NCI-H2171 treated with DMSO at 0.1 percent for 48 hours (cell line): ENCODE measurements at regions not wholly inside any gene's neighbourhood (a gene's known extent, or its start where the extent isn't known, plus 50 kb on each side); places are given as distances from the start of the nearest gene placed in this dataset.

ENCODE experiments used
- DNase-seq: peaks from one replicate; lab custom pipeline; 2025; lab: John Stamatoyannopoulos, UW

GRCh38 chr2:200054681-200055468 is 99.5 kb downstream of the MAIP1 start:
- no peak for DNase-seq

DNA sequence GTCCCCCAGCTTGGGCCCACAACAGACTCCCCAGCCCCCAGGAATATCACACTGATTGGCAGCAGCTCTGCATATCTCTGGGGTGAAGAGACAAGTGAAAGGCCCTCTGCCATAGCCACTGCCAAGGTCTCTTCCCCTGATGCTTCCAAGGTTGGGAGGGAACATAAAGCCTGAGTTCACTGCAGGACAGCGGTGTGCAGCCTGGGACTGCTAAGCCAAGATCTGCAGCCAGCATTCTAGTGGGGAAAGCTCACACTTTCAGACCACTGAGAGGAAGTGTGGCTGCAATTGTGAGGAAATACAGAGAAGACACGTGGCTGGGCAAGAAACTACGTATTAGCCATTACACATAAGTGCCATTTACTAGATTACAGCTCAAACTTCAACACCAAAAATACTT is 100.7 kb downstream of the MAIP1 start:
- DNase-seq: no peak

- no peak for DNase-seq
These were observed 107.8 kb downstream of the MAIP1 start for GRCh38 chr2:200063155-200063554.

DNA sequence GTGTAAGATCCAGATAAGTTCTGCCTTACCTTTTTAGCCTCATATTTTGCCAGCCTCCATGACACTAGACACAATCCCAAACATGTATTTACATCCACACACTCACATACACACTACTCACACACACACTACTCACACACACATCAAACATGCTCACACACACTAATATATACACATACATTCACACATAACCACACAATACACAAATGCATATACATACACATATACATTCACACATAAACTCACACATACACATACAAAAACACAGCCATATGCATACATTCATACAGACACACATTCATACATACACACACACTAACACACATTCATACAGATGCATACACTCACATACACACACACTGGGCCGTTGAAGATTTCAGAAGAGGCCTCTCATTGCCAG is 109.5 kb downstream of the MAIP1 start:
- no peak for DNase-seq

DNA sequence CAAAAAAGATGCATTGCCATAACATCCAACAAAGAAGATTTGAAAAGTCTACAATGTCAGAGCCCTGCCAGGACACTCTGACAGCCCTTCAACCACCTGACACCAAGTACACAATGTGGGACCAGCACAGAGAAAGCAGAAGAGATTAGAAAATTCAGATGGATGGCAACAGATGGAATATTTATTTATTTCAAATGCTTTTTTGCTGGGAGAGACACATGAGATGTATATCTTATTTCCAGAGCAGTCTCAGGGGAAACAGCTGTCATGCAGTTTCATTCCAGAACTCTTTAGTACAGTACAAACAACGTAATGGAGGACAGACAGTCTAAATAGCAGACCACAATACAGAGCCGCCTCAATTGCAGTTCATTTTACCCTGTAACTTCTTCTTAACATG is 110.1 kb downstream of the MAIP1 start:
- DNase-seq: peak; percentile 76

- no peak for DNase-seq
These were observed 111.0 kb downstream of the MAIP1 start for GRCh38 chr2:200066417-200066816.

- no peak for DNase-seq
These were observed 113.3 kb downstream of the MAIP1 start for GRCh38 chr2:200068642-200069041.

- DNase-seq: peak; percentile 39
These were observed 121.8 kb downstream of the MAIP1 start for GRCh38 chr2:200077210-200077650.

- peak; percentile 37 for DNase-seq
These were observed 122.5 kb downstream of the MAIP1 start for GRCh38 chr2:200077838-200078237.

GRCh38 chr2:200079356-200079755 is 124.0 kb downstream of the MAIP1 start:
- no peak for DNase-seq

- DNase-seq: peak; percentile 32
These were observed 125.9 kb downstream of the MAIP1 start for GRCh38 chr2:200081236-200081635.

DNA sequence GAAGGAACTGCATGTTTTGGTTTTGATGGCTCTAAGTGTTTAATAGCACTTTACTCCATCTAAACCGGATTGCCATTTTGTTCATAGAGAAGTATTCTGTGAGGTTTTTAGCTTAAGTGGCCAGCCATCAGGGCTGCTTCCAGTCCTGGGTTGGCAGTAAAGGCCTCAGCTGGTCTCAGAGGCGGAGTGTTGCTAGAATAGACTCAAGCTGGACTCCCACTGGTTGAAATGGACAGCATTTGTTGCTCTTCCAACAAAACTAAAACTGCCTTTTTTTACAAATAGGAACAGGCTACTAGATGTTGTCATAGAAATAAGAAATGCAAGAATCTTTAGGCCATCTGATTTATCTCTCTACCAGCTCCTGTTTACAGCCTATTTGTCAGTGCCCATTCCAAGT is 126.4 kb downstream of the MAIP1 start:
- DNase-seq: no peak

DNA sequence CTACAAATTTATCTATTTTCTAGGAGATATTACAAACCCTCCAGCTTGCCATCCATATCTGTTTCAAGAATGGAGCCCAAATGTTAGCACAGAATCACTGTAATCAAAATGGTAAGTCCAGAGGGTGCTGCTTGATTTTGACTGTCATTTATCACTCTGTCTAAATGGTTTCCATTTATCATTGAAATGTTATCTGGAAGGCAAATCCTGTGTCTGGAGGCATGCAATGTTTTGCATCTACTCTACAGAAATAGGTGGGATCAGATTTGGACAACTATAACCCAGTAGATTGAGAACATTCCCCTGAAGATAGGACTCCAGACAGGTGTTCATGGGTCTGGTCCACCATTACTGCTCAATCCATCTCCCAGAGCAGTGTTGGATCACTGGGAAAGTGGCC is 128.7 kb downstream of the MAIP1 start:
- DNase-seq: no peak

- peak; percentile 96 for DNase-seq
These were observed 131.5 kb downstream of the MAIP1 start for GRCh38 chr2:200086911-200087310.

DNA sequence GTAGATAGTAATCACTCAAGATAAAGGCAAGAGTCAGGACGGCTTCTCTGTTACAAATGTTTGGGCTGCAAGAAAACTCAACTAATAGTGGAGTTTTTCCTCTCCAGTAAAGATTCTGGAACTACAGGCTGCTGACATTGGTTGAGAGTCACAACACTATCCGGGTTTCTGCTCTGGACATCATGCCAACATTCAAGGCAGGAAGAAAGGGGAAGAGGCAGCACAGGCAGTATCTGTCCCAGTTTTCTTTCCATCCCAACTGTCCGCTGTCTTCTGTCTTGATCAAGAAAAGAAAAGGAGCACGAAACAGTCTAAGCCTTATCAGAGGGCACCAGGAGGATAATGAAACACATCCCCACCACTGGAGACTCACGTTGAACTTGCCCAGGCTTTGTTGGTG is 132.1 kb downstream of the MAIP1 start:
- no peak for DNase-seq

DNA sequence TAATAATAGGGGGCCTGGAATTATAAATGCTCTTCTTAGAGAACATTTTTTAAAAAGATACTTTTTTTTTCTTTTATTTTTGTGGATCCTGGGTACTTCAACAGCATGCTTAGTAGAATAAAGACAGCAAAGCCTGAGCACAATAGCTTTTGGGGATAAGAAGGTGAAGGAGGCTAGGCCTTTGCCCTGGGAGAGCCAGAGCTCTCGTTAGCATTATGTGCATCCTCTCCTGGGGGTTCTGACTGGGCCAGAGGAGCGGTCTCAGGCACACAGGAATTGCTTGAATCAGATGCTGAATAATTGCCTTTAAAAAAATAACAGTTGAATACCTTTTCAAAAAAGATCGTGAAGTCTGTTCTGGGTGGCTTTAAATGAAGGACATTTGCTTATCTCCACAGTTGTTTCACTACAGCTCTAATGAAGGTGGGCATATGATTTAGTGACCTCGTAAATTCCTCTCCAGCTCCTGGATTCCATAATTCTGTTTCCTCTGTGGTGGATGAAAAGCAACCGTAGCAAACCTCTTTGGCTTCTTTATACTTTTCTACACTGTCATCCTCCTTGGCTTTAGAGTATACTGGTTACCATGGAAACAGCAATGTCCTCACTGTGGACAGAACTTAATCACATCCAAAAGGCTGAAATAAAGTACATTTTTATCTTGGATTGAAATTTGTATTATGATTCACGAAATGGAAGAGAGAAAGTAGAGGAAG is 133.8 kb downstream of the MAIP1 start:
- no peak for DNase-seq

DNA sequence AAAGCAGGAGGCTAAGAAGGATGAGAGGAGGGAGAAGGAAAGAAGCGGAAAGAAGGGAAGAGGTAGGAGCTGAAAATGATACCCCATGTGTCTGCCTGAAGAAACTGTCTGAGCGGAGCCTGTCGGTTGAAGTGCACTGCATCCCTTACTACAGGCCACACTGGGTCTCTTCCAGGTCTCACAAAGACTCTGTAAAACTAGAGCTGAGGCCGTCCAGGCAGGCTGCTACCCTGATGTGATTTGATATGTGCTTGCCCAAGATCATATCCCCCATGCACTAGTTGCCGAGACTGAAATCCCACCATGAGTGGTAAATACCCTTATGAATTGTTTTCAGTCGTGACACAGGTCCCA is 134.4 kb downstream of the MAIP1 start:
- DNase-seq: no peak

DNA sequence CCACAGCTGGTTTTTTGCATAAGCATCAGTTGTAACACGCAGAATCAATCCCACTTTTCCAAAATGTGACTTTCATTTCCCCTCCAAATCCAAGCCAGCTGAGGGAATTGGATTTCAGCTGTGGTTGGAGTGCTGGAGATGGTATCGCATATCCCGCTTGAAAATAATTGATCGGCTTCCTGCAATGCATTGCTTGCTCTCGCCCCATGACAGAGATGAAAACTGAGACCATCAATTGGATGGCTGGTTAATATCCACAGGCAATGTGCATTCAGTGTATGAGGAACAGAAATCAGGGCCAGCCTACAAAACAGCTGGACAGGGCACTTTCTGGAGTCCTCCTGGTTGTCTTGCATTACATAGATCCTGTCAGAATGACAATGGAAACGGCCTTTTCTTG is 135.3 kb downstream of the MAIP1 start:
- DNase-seq: no peak

GRCh38 chr2:200091126-200091525 is 135.7 kb downstream of the MAIP1 start:
- DNase-seq: no peak

- no peak for DNase-seq
These were observed 136.9 kb downstream of the MAIP1 start for GRCh38 chr2:200092235-200092634.

DNA sequence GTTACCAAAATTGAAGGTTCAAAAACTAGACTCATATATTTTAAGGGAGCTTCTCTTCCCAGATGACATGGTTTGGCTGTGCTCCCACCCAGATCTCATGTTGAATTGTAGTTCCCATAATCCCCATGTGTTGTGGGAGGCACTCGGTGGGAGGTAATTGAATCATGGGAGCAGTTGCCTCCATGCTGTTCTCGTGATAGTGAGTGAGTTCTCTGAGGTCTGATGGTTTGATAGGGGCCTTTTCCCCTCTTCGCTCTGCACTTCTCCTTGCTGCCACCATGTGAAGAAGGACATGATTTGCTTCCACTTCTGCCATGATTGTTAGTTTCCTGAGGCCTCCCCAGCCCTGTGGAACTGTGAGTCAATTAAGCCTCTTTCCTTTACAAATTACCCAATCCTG is 140.1 kb downstream of the MAIP1 start:
- DNase-seq: no peak

GRCh38 chr2:200099256-200099655 is 143.9 kb downstream of the MAIP1 start:
- peak; percentile 72 for DNase-seq

DNA sequence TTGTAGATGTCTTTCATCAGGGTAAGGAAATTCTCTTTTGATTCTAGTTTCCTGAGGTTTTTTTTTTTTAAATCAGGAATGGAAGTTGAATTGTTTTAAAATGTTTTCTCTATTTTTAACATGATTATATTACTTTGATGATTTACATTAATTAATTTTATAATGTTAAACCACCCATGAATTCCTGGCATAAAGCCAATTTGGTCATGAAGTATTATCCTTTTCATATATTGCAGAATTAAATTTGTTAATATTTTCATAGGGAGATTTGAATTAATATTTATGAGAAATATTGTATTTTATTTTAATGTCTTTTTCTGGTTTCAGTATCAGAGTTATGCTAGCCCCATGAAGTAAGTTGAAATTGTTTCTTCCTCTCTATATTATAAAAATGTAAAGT is 144.6 kb downstream of the MAIP1 start:
- DNase-seq: no peak

DNA sequence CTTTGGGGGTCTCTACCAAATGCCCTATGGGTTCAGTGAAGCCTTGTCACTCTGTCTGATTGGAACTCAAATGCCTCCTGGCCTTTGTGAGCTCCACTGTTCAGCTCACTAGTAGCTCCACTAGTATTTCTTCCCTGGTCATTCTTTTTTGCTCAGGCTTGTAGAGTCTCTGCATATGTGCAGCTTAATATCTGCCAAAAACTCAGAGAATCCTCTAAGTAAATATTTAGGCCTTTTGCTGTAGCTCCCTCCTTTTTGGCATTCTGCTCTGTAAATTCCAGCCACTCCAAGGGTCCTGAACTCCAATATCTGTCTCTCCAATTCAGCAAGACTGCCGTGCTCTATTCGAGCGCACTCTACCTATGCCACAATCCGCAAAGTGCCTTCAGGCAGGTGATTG is 146.5 kb downstream of the MAIP1 start:
- DNase-seq: no peak
